ENCODE measurements at regions not wholly inside any gene's neighbourhood (a gene's known extent, or its start where the extent isn't known, plus 50 kb on each side); places are given as distances from the start of the nearest gene placed in this dataset.
"Not testable (repeated sequence)": the region's sequence is repeated elsewhere in the genome, so short reads cannot be mapped to it uniquely, and the experiment has no call there.

- intact Hi-C loops (cut with DNase I), result no loop called here
- ATAC-seq (no peak), DNase-seq (peak in 1 of 3 donors; percentile 1)
- no peak overlapping the region for H3K27ac ChIP-seq (ENCODE audit: low read length)
- H3K4me1 ChIP-seq (ENCODE audit: control insufficient read depth, insufficient read depth, low read length), result no peaks in the 10 kb centered on the region
- 81% methylated on average over 6 of the region's 6 CpGs for WGBS
- no peak overlapping the region for H3K4me3 ChIP-seq (ENCODE audit: low read length)
- H3K27me3 ChIP-seq (ENCODE audit: control insufficient read depth, insufficient read depth), result no peaks in the 10 kb centered on the region
- H3K9me3 ChIP-seq (ENCODE audit: control insufficient read depth, low read length), result no peaks in the 10 kb centered on the region
Measured at GRCh38 chr10:124249196-124249595, 155.8 kb upstream of the CHST15 start.

GRCh38 chr10:124248056-124249045, 155.0 kb upstream of the CHST15 start:
- intact Hi-C loops (cut with DNase I), result no loop called here
- no peaks in the 10 kb centered on the region for H3K4me1 ChIP-seq (ENCODE audit: control insufficient read depth, insufficient read depth, low read length)
- H3K27me3 ChIP-seq (ENCODE audit: control insufficient read depth, insufficient read depth), result no peaks in the 10 kb centered on the region
- H3K27ac ChIP-seq (ENCODE audit: low read length), result no peak overlapping the region
- H3K4me3 ChIP-seq (ENCODE audit: low read length), result no peak overlapping the region
- no peak for ATAC-seq
- 79% methylated on average over 18 of the region's 18 CpGs for WGBS
- DNase-seq, result peak in 1 of 3 donors; percentile 18
- no peaks in the 10 kb centered on the region for H3K9me3 ChIP-seq (ENCODE audit: control insufficient read depth, low read length)

- Histone ChIP-seq H3K4me1 (ENCODE audit: control insufficient read depth, insufficient read depth, low read length) (no peaks in the 10 kb centered on the region), H3K9me3 (ENCODE audit: control insufficient read depth, low read length) (no peaks in the 10 kb centered on the region), H3K27ac (ENCODE audit: low read length) (no peak overlapping the region), H3K4me3 (ENCODE audit: low read length) (no peak overlapping the region), H3K27me3 (ENCODE audit: control insufficient read depth, insufficient read depth) (no peaks in the 10 kb centered on the region)
- intact Hi-C loops (cut with DNase I), result no loop called here
- ATAC-seq, result no peak
- peak in 1 of 3 donors; percentile 25 for DNase-seq
- 66% methylated on average over 11 of the region's 11 CpGs for WGBS
Measured at GRCh38 chr10:124245806-124246440, 152.5 kb upstream of the CHST15 start.

- Histone ChIP-seq H3K4me3 (ENCODE audit: low read length) (no peak overlapping the region), H3K27me3 (ENCODE audit: control insufficient read depth, insufficient read depth) (no peaks in the 10 kb centered on the region), H3K27ac (ENCODE audit: low read length) (no peak overlapping the region), H3K4me1 (ENCODE audit: control insufficient read depth, insufficient read depth, low read length) (no peaks in the 10 kb centered on the region), H3K9me3 (ENCODE audit: control insufficient read depth, low read length) (no peaks in the 10 kb centered on the region)
- intact Hi-C loops (cut with DNase I), result no loop called here
- ATAC-seq (no peak), DNase-seq (peak in 1 of 3 donors; percentile 9)
- 93% methylated on average over 8 of the region's 8 CpGs for WGBS
Measured at GRCh38 chr10:124245191-124245590, 151.8 kb upstream of the CHST15 start.

GRCh38 chr10:124244256-124244877, 151.0 kb upstream of the CHST15 start:
- 85% methylated on average over 20 of the region's 20 CpGs for WGBS
- ATAC-seq, result no peak
- intact Hi-C loops (cut with DNase I), result no loop called here
- Histone ChIP-seq H3K27me3 (ENCODE audit: control insufficient read depth, insufficient read depth) (no peaks in the 10 kb centered on the region), H3K4me3 (ENCODE audit: low read length) (no peak overlapping the region), H3K27ac (ENCODE audit: low read length) (no peak overlapping the region), H3K9me3 (ENCODE audit: control insufficient read depth, low read length) (no peaks in the 10 kb centered on the region), H3K4me1 (ENCODE audit: control insufficient read depth, insufficient read depth, low read length) (no peaks in the 10 kb centered on the region)
- peak in 1 of 3 donors; percentile 49 for DNase-seq

GRCh38 chr10:124243702-124244121, 150.3 kb upstream of the CHST15 start:
- intact Hi-C loops (cut with DNase I), result no loop called here
- DNase-seq, result peak in 1 of 3 donors; percentile 13

GRCh38 chr10:124242791-124243190, 149.4 kb upstream of the CHST15 start:
- intact Hi-C loops (cut with DNase I), result no loop called here

More at GRCh38 chr10:124243702-124244121, 150.3 kb upstream of the CHST15 start:
- 47% methylated on average over 12 of the region's 12 CpGs for WGBS
- Histone ChIP-seq H3K4me3 (ENCODE audit: low read length) (no peak overlapping the region), H3K9me3 (ENCODE audit: control insufficient read depth, low read length) (no peaks in the 10 kb centered on the region), H3K27ac (ENCODE audit: low read length) (no peak overlapping the region), H3K27me3 (ENCODE audit: control insufficient read depth, insufficient read depth) (no peaks in the 10 kb centered on the region), H3K4me1 (ENCODE audit: control insufficient read depth, insufficient read depth, low read length) (no peaks in the 10 kb centered on the region)
- ATAC-seq, result no peak

GRCh38 chr10:124242365-124242764, 149.0 kb upstream of the CHST15 start:
- ATAC-seq (no peak), DNase-seq (peak in 1 of 3 donors; percentile 33)
- Histone ChIP-seq H3K4me1 (ENCODE audit: control insufficient read depth, insufficient read depth, low read length) (no peaks in the 10 kb centered on the region), H3K4me3 (ENCODE audit: low read length) (no peak overlapping the region), H3K9me3 (ENCODE audit: control insufficient read depth, low read length) (no peaks in the 10 kb centered on the region), H3K27me3 (ENCODE audit: control insufficient read depth, insufficient read depth) (no peaks in the 10 kb centered on the region), H3K27ac (ENCODE audit: low read length) (no peak overlapping the region)
- intact Hi-C loops (cut with DNase I), result no loop called here
- WGBS, result 88% methylated on average over 7 of the region's 7 CpGs

More at GRCh38 chr10:124242791-124243190, 149.4 kb upstream of the CHST15 start:
- DNase-seq (peak in 1 of 3 donors; percentile 7), ATAC-seq (no peak)
- WGBS, result 85% methylated on average over 8 of the region's 8 CpGs
- no peaks in the 10 kb centered on the region for H3K9me3 ChIP-seq (ENCODE audit: control insufficient read depth, low read length)
- no peak overlapping the region for H3K4me3 ChIP-seq (ENCODE audit: low read length)
- no peaks in the 10 kb centered on the region for H3K27me3 ChIP-seq (ENCODE audit: control insufficient read depth, insufficient read depth)
- no peaks in the 10 kb centered on the region for H3K4me1 ChIP-seq (ENCODE audit: control insufficient read depth, insufficient read depth, low read length)
- H3K27ac ChIP-seq (ENCODE audit: low read length), result no peak overlapping the region

GRCh38 chr10:124241510-124241909, 148.1 kb upstream of the CHST15 start:
- H3K4me3 ChIP-seq (ENCODE audit: low read length); H3K9me3 ChIP-seq (ENCODE audit: control insufficient read depth, low read length); DNase-seq; H3K4me1 ChIP-seq (ENCODE audit: control insufficient read depth, insufficient read depth, low read length); H3K27ac ChIP-seq (ENCODE audit: low read length); intact Hi-C loops (cut with DNase I); ATAC-seq; H3K27me3 ChIP-seq (ENCODE audit: control insufficient read depth, insufficient read depth): not testable (repeated sequence)
- whole genome bisulfite sequencing, result 97% methylated on average over 5 of the region's 5 CpGs

- 49% methylated on average over 17 of the region's 17 CpGs for WGBS
- Histone ChIP-seq H3K9me3 (ENCODE audit: control insufficient read depth, low read length) (no peaks in the 10 kb centered on the region), H3K27me3 (ENCODE audit: control insufficient read depth, insufficient read depth) (no peaks in the 10 kb centered on the region), H3K4me1 (ENCODE audit: control insufficient read depth, insufficient read depth, low read length) (no peaks in the 10 kb centered on the region), H3K4me3 (ENCODE audit: low read length) (no peak overlapping the region), H3K27ac (ENCODE audit: low read length) (no peak overlapping the region)
- intact Hi-C loops (cut with DNase I), result no loop called here
- ATAC-seq (no peak), DNase-seq (peak in 1 of 3 donors; percentile 17)
Measured at GRCh38 chr10:124240839-124241291, 147.5 kb upstream of the CHST15 start.

GRCh38 chr10:124239696-124240095, 146.3 kb upstream of the CHST15 start:
- H3K27me3 ChIP-seq (ENCODE audit: control insufficient read depth, insufficient read depth), result no peaks in the 10 kb centered on the region
- ATAC-seq (no peak), DNase-seq (peak in 1 of 3 donors; percentile 20)
- no peak overlapping the region for H3K27ac ChIP-seq (ENCODE audit: low read length)
- intact Hi-C loops (cut with DNase I), result no loop called here
- WGBS, result 67% methylated on average over 13 of the region's 13 CpGs
- no peaks in the 10 kb centered on the region for H3K4me1 ChIP-seq (ENCODE audit: control insufficient read depth, insufficient read depth, low read length)
- H3K9me3 ChIP-seq (ENCODE audit: control insufficient read depth, low read length), result no peaks in the 10 kb centered on the region
- H3K4me3 ChIP-seq (ENCODE audit: low read length), result no peak overlapping the region
